HG03280 (cell line): ENCODE measurements at regions not wholly inside any gene's neighbourhood (a gene's known extent, or its start where the extent isn't known, plus 50 kb on each side); places are given as distances from the start of the nearest gene placed in this dataset.

Source experiments
- ATAC-seq: cut with Tn5 transposase; IDR thresholded peaks from one replicate; pipeline ENCODE4 v1.9.1; 2021; ENCODE audit warnings: mild to moderate bottlenecking, moderate library complexity; ENCODE audit not compliant: unreplicated experiment

- ATAC-seq = no peak
These were observed 293.3 kb upstream of the SYT4 start for GRCh38 chr18:43570593-43570992.

GRCh38 chr18:43571078-43571689 lies 293.9 kb upstream of the SYT4 start:
- ATAC-seq = peak; percentile 50

- peak; percentile 81 for ATAC-seq
These were observed 294.9 kb upstream of the SYT4 start for GRCh38 chr18:43572163-43572562.

GRCh38 chr18:43574974-43575373 lies 297.7 kb upstream of the SYT4 start:
- no peak for ATAC-seq

- ATAC-seq = no peak
These were observed 300.9 kb upstream of the SYT4 start for GRCh38 chr18:43578211-43578610.

- no peak for ATAC-seq
These were observed 301.4 kb upstream of the SYT4 start for GRCh38 chr18:43578706-43579105.

GRCh38 chr18:43581936-43582519 lies 304.7 kb upstream of the SYT4 start:
- ATAC-seq = no peak

- ATAC-seq = no peak
These were observed 310.4 kb upstream of the SYT4 start for GRCh38 chr18:43587538-43588153.

- ATAC-seq = no peak
These were observed 311.5 kb upstream of the SYT4 start for GRCh38 chr18:43588838-43589237.

- no peak for ATAC-seq
These were observed 312.4 kb upstream of the SYT4 start for GRCh38 chr18:43589611-43590151.

GRCh38 chr18:43590182-43590903 lies 313.1 kb upstream of the SYT4 start:
- ATAC-seq = no peak

- ATAC-seq = no peak
These were observed 315.0 kb upstream of the SYT4 start for GRCh38 chr18:43592269-43592668.

GRCh38 chr18:43596105-43596712 lies 318.9 kb upstream of the SYT4 start:
- ATAC-seq = peak; percentile 86

GRCh38 chr18:43601432-43601831 lies 324.1 kb upstream of the SYT4 start:
- no peak for ATAC-seq

GRCh38 chr18:43605224-43605623 lies 327.9 kb upstream of the SYT4 start:
- ATAC-seq = no peak

GRCh38 chr18:43606795-43607194 lies 329.5 kb upstream of the SYT4 start:
- no peak for ATAC-seq

GRCh38 chr18:43620936-43621335 lies 343.6 kb upstream of the SYT4 start:
- peak; percentile 72 for ATAC-seq

- no peak for ATAC-seq
These were observed 344.7 kb upstream of the SYT4 start for GRCh38 chr18:43622024-43622423.

GRCh38 chr18:43625582-43625981 lies 348.3 kb upstream of the SYT4 start:
- no peak for ATAC-seq

- no peak for ATAC-seq
These were observed 350.7 kb upstream of the SYT4 start for GRCh38 chr18:43627848-43628530.

- ATAC-seq = no peak
These were observed 357.7 kb upstream of the SYT4 start for GRCh38 chr18:43634994-43635393.
